GF-D8 (cell line): ENCODE measurements at regions not wholly inside any gene's neighbourhood (a gene's known extent, or its start where the extent isn't known, plus 50 kb on each side); places are given as distances from the start of the nearest gene placed in this dataset.
"Not testable (repeated sequence)": the region's sequence is repeated elsewhere in the genome, so short reads cannot be mapped to it uniquely, and the experiment has no call there.

Source experiments
- DNase-seq: peaks from one replicate; lab custom pipeline; 2025; lab: John Stamatoyannopoulos, UW

DNA sequence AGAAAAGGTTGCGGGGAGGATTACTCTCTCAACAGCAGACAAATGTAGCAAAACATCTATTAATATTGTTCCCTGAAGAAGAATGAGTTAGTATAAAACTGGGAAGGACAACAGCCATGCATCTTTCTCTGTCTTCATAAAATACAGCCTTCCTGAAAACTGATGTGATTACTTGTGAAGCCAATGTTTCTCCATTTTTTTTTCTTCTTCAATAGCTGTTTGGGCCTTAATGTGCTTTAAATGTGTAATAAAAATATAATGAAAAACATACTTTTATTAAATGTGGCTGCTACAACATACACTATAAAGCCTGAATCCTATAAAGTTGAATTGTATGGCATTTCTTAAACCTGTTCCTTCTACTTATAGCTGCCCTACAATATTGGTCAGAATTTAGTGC lies 146.3 kb upstream of the LMCD1 start:
- no peak for DNase-seq

DNA sequence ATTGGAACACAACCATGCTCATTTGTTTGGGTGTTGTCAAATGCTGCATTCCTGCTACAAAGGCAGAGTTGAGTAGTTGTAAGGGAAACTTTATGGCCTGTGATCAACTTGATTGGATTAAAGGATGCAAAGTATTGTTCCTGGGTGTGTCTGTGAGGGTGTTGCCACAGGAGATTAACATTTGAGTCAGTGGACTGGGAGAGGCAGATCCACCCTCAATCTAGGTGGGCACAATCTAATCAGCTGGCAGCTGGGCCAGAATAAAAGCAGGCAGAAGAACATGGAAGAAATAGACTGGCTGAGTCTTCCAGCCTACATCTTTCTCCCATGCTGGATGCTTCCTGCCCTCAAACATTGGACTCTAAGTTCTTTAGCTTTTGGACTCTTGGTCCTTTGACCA lies 145.6 kb upstream of the LMCD1 start:
- DNase-seq = not testable (repeated sequence)

DNA sequence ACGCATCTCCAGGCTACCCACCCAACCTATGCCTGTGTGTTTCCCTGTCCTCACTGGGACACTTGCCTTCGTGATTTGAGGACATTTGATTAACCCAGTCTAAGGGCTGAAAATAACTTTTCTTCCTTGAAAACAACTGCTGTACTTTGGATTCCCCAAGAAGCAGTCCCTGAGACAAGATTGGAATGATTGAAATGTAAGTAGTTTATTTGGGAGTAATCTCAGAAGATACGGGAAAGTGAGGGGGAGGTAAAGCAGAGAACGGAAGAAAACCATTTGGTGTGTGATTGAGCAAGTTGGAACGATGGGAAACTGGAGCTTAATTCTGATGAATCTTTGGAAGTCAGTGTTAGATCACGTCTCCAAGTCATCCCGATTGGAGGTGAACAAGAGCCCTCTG lies 143.8 kb upstream of the LMCD1 start:
- DNase-seq = no peak

DNA sequence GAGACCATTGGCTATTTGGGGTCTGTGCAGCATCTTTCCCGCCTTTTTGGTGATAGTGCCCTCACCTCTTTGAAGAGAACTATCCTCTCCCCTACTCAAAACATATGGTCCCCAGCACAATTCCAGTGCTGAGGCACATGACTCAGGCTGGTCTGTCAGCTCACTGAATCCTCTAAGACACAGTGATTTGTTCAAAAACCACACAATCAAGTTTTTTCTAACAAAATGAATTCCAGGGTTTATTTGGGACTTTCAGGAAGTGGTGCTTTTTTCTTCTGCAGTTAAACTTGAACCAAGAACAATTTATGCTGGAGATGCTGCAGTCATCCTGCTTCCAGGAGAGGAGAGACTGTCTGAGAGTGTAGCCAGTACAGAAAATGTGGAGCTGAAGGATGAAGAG lies 142.5 kb upstream of the LMCD1 start:
- DNase-seq = no peak

DNA sequence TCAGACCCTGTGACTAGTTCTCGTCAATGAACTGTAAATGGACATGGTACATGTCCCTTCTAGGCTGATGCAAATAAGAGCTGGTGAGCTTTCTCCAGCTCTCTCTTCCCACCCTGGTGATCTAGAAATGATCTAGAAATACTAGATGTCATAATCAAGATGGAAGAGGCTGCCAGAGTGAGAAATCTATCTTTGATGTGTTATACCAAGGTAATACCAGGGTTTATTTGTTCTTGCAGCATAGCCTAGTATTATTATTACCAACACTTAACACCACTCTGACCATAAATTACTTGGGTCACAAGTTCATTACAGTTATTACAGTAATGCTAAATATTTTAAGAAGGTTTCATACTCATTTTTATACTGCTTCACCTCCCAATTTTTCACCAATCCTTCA lies 138.4 kb upstream of the LMCD1 start:
- DNase-seq = no peak

GRCh38 chr3:8365541-8365940 lies 136.1 kb upstream of the LMCD1 start:
- DNase-seq = no peak

DNA sequence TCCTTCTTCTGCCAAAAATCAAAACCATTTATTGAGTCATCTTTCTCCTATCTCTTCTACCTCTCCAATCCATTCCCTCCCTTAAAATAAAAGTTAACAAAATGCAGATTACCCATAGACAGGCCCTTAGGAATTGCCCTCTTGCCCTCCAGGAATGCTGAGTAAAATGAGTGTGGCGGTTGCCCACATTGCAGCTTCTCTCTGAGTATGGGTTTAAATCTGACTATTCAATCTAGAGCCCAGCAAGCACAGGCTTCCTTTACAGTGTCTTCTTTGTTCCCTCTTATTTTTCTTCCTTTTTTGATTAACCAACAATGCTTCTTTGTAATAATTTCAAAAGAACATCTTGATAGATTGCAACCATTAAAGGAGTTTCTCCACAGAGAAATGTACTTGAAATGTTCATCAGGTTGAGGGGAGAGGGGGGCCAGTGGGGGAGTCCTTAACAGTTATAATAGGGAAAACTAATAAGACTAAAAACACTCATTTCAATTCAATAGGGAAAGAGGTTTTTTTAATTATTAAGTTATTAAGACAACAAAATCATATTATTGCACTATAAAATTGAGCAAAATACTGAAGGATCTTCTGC lies 135.3 kb upstream of the LMCD1 start:
- DNase-seq = no peak

DNA sequence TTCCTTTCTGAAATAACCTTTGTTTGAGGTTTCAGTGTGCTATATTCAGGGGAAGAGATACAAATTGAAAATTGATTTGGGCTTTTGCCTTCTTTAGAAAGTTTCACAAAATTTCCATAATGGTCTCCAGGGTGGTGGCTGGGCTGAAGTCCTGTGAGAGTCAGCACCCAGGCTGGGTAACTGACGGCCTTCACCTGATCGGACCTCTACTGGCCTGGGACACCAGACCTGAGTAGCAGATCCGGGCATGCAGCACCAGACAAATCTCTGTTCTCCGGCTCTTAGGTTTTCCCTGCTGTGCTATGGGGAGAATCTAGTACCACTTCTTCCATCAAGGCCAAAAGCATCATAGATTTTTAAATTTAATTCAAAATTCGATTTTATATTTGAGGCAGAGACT lies 133.0 kb upstream of the LMCD1 start:
- no peak for DNase-seq

DNA sequence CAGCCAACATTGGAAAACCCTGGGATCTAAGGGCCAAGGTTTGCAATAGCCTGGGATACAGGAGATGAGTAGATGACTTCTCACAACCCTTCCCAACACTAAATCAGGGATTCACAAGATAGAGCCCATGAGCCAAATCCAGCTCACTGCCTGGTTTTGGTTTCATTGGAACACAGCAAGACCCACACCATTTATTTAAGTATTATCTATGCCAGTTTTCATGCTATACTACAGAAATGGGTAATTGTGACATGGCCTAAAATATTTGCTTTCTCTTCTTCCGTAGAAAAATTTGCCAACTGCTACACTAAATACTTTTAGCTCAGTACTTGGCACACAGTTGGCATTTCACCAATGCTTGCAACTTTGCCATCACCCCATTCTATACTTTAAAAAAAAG lies 132.0 kb upstream of the LMCD1 start:
- DNase-seq = no peak

GRCh38 chr3:8371085-8371551 lies 130.5 kb upstream of the LMCD1 start:
- no peak for DNase-seq

DNA sequence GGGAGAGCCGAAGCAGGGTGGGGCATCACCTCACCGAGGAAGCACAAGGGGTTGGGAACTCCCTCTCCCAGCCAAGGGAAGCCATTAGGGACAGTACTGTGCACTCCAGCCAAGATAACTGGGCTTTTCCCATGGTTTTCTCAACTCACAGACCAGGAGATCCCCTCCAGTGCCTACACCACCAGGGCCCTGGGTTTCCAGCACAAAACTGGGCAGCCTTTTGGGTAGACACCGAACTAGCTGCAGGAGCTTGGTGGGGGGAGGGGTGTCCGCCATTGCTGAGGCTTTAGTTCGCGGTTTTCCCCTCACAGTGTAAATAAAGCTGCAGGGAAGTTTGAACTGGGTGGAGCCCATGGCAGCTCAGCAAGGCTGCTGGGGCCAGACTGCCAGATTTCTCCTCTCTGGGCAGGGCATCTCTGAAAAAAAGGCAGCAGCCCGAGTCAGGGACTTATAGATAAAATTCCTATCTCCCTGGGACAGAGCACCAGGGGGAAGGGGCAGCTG lies 129.6 kb upstream of the LMCD1 start:
- DNase-seq = no peak

DNA sequence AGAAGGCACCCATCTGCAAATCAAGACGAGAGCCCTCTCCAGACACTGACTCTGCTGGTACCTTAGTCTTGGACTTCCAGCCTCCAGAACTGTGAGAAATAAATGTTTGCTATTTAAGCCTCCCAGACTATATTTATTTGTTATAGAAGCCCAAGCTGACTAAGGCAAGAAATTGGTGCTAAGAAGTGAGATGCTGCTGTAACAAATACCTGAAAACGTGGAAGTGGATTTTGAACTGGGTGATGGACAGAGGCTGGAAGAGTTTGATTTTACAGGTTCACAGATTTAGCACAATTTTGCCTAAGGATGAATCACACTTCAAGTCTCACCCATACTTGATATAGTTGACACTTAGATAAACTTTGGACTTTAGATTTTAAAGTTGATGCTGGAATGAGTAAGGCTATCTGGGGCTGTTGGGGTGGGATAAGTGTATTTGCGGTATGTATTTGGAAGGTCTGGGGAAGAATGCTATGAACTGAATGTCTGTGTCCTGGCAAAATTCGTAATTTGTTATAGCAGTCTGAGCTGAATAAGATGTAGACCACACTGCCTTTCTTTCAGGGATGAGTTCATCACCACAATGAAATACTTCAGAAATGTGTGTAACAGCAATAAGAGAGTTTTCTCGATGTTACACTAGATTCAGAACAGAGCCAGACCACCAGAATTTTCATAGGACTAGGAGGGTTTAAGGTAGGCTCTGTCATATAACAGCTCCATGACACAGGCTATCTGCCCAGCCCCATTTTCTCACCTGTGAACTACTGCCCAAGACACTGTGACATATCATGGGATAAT lies 120.5 kb upstream of the LMCD1 start:
- DNase-seq = no peak

DNA sequence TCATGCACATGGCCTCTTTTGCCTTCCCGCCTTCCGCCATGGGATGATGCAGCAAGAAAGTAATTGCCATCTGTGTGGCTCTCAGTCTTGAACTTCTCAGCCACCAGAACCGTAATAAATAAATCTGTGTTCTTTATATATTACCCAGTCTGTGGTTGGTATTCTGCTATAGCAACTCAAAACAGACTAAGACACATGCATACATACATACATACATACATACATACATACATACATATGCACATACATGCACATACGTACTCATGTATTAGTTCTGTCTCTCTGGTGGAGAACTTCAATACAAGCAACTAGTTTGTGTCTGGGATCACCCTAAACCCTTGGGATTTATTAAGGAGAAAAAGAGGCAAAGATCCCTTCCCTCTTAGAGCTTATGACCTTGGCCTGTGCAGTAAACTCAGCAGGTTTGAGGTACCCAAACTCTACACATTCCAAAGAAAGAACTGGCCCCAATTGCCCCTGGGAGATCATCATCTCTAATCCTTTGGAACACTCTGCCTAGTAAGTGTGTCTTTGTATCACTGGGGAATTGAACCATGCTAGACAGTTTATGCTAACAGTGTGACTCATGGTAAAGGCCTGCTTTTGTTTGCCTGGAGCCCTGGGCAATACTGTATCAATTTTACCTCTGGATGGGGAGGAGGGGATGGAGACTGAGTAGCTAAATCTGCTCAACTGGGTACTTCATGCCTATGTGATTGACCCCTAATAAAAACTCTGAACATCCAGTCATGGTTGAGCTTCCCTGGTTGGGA lies 115.6 kb upstream of the LMCD1 start:
- no peak for DNase-seq

DNA sequence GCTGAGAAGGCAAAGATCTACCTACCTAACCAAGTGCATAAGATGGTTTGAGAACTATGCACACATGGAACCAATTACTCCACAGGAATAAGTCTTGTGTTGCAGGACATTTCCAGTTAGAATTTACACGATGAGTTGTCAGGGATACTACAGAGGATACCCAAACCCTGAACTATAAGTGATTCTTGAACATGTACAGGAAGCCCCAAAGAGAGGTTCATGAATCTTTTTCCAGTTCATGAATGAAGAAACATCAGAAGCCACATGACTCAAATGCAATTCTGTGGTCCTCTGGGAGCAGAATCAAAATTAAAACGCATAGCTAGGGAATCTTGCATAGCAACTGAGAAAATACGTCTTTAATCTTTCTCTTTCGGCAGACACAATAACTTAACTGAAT lies 114.1 kb upstream of the LMCD1 start:
- no peak for DNase-seq

- no peak for DNase-seq
Observed at GRCh38 chr3:8399686-8400085, 101.9 kb upstream of the LMCD1 start.

DNA sequence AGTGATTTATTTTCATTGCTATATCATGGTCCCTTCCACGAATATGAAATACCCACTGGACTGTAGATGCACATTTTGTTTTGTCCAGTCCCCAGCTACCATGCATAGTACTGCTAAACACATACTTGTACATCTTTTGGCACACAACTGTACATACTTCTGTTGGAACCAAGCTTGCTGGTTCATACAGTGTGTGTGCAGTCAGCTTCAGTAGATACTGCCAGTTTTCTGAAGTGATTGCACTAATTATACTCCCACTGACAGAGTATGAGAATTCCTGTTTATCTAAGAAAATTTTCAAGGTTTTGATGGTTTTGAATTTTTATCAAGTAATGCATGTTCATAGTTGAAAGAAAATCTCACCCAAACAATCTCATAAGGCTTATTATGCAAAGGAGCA lies 100.7 kb upstream of the LMCD1 start:
- no peak for DNase-seq

DNA sequence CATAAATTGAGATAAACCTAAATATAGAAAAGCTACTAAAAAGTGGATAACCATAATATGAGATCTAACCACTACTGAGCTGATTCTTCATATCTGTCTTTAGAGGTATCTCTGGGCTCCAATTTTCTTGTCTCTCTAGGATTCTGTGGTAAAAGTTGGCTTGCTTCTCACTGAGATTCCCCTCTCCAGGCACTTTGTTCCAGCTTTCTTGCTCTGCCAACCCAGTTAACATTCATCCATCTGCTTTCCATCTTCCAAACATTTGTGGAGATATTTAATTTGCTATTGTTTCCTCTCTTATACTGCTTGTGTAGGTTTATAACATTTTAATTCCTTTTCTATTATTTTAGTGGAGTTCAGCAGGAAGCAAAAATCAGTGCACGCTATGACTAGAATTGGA lies 97.6 kb upstream of the LMCD1 start:
- no peak for DNase-seq

DNA sequence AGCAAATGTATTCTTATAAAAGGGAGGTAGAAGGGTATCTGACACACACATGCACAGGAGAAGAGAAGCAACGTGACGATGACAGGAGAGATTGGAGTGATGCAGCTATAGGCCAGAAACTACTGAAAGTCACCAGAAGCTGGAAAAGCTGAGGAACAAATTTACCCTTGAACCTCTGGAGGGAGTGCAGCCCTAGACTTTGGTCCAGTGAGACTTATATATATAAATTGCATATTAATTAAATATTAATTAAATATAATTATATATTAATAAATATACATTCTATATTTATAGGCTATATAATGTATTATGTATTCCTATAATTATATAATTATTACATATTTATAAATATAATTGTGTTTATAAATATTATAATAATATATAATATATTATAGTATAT lies 96.5 kb upstream of the LMCD1 start:
- DNase-seq = no peak

- DNase-seq = no peak
Observed at GRCh38 chr3:8406479-8406878, 95.1 kb upstream of the LMCD1 start.

GRCh38 chr3:8413337-8413926 lies 88.2 kb upstream of the LMCD1 start:
- DNase-seq = no peak

GRCh38 chr3:8416965-8417364 lies 84.7 kb upstream of the LMCD1 start:
- DNase-seq = no peak

DNA sequence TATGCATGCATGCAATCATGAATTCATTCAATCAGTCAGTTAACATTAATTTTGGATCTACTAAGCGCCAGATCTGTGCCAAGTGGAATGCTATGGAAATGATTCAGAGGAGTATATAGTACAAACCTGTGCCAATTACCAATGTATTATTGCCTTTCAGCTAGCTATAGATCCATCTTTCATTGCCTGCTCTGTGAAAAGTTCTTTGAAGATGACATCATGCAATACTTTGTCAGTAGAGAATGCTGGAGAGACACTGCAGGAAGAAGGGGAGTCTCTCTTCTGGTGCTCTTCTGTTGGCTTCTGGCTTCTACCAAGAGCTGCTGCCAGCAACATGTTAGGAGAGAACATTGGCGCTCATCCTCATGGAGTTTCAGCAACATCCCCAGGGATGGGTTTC lies 81.0 kb upstream of the LMCD1 start:
- no peak for DNase-seq

DNA sequence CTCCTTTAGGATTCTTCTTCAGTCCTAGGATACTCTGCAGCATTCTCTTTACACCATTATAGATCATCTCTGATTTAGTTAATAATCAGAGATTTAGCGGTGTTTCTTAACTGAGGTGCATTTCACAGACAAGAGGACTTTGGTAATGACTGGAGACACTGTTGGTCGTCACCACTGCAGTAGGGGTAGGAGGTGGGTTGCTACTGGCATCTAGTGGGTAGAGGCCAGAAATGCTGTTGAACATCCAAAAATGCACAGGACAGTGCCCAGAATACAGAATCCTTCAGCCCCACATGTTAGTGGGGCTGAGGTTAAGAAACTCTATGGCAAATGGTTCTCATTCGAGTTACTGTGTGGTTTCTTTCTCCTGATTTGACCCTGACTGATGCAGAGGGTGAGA lies 80.4 kb upstream of the LMCD1 start:
- no peak for DNase-seq
